Upper lobe of left lung (tissue), 4 donors: ENCODE measurements at regions not wholly inside any gene's neighbourhood (a gene's known extent, or its start where the extent isn't known, plus 50 kb on each side); places are given as distances from the start of the nearest gene placed in this dataset.

Source experiments
- CTCF ChIP-seq, 6 experiments: fragments of 450-650 bp in 4 of 6; fragments of 200-600 bp in 2 of 6; sonication (generic) in 2 of 6; IDR thresholded peaks; one replicate each; pipeline ENCODE4 v1.5.1; 2016 to 2019; ENCODE audit warnings: antibody characterized with exemption in 6 of 6
- EP300 ChIP-seq, 4 donors: sonication (generic); formaldehyde crosslinking; IDR thresholded peaks; one replicate each; pipeline ENCODE4 v1.5.1; 2017; ENCODE audit warnings: antibody characterized with exemption in 4 of 4, control low read depth in 2 of 4

DNA sequence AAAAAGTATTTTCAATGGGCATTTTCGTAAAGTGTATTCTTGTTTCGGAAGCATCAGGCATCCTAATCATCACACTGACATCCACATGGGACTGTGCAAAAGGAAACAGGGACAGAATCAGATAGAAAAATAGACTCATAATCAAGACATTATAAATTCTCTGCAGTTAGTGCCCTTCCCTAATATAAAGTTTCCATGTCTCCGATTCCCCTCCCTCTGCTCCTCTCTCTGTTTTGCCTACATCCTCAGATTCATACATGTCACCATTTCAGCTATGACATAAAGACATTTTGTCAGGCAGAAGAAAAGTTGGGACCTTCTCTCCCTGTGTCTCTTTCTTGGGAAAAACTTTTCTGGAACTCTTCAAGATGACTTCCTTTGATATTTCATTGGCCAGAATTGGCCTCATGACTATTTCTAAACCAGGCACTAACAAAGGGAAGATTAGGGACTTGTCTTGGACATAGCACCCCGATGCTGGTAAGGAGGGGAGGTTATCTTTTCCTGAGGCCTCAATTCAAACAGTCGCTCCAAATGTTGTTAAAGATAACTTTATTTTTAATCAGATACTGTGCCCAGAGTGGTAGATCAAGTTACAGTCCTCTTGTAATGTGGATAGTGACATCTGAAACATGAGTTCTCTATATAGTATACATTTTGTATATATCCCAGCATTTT is 212.1 kb upstream of the BTG1 start:
- TF ChIP-seq CTCF (IDR thresholded peaks at IDR 0.05) (no peak), EP300 (IDR thresholded peaks at IDR 0.05) (no peak)
